Nephron progenitor cell (in vitro differentiated cells): ENCODE measurements at regions not wholly inside any gene's neighbourhood (a gene's known extent, or its start where the extent isn't known, plus 50 kb on each side); places are given as distances from the start of the nearest gene placed in this dataset.
"Not testable (repeated sequence)": the region's sequence is repeated elsewhere in the genome, so short reads cannot be mapped to it uniquely, and the experiment has no call there.

Source experiments
- DNase-seq: peaks from one replicate; pipeline ENCODE4 v3.0.0; 2021
- H3K27ac Mint-ChIP-seq: 2 replicates; pipeline ENCODE4 v1.8.0; 2021; ENCODE audit warnings: mild to moderate bottlenecking, moderate library complexity, mixed read lengths
- H3K27me3 Mint-ChIP-seq: 2 replicates; pipeline ENCODE4 v1.8.0; 2021; ENCODE audit warnings: mild to moderate bottlenecking, low read depth, mixed read lengths; ENCODE audit not compliant: poor library complexity
- H3K36me3 Mint-ChIP-seq: 2 replicates; pipeline ENCODE4 v1.8.0; 2021; ENCODE audit warnings: low read depth, mixed read lengths
- H3K4me1 Mint-ChIP-seq: 2 replicates; pipeline ENCODE4 v1.8.0; 2021; ENCODE audit warnings: mixed read lengths
- H3K4me3 Mint-ChIP-seq: 2 replicates; pipeline ENCODE4 v1.8.0; 2021; ENCODE audit warnings: mild to moderate bottlenecking, moderate library complexity, mixed read lengths
- H3K9me3 Mint-ChIP-seq: 2 replicates; pipeline ENCODE4 v1.8.0; 2021; ENCODE audit warnings: mild to moderate bottlenecking, moderate library complexity, mixed read lengths
- TF ChIP-seq, protein P1 (sequence below): fragments of 200-600 bp; sonication (generic); IDR thresholded peaks from 2 replicates; pipeline ENCODE4 v1.5.0; 2021; ENCODE audit warnings: antibody characterized with exemption

DNA sequence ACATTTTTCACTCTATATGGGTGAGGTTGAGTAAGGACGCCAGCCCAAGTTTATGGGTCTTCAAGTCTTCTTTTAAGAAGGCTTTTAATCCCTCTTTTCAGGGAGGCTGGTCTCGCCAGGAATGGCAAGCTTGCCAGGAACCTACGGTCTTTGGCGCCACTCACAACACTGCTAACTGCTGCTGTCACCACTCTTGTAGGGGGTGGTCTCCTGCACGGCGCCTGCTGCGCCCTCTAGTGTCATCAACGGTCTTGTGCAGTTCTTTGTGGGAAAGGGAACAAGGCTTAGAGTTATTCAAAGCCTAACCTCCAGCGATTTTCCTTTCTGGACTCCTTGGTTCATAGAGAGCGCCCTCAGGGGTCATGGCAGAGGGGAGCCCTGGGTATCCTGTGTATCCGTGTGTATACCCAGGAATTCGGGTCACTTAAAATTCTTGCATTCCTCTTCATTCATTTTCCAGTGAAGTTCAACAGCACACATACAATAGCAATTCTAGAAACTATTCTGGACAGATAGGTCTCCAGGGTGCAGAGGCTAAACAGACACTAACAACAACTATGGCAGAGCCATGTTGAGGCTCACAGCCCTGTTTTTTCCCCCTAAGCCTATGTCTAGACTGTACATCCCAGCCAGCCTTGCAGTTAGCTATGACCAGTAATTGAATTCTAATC is 392.8 kb upstream of the CAMK1G start:
- TF ChIP-seq, protein P1, sequence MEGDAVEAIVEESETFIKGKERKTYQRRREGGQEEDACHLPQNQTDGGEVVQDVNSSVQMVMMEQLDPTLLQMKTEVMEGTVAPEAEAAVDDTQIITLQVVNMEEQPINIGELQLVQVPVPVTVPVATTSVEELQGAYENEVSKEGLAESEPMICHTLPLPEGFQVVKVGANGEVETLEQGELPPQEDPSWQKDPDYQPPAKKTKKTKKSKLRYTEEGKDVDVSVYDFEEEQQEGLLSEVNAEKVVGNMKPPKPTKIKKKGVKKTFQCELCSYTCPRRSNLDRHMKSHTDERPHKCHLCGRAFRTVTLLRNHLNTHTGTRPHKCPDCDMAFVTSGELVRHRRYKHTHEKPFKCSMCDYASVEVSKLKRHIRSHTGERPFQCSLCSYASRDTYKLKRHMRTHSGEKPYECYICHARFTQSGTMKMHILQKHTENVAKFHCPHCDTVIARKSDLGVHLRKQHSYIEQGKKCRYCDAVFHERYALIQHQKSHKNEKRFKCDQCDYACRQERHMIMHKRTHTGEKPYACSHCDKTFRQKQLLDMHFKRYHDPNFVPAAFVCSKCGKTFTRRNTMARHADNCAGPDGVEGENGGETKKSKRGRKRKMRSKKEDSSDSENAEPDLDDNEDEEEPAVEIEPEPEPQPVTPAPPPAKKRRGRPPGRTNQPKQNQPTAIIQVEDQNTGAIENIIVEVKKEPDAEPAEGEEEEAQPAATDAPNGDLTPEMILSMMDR = peak; percentile 84
- H3K27me3 Mint-ChIP-seq = peaks cover 3% of the 10 kb centered on the region
- peak; percentile 75 for DNase-seq
- peaks cover 17% of the 10 kb centered on the region for H3K9me3 Mint-ChIP-seq
- H3K27ac Mint-ChIP-seq = no peak overlapping the region
- peaks cover 12% of the 10 kb centered on the region for H3K36me3 Mint-ChIP-seq
- H3K4me1 Mint-ChIP-seq = peaks cover 10% of the 10 kb centered on the region
- H3K4me3 Mint-ChIP-seq = no peak overlapping the region

DNA sequence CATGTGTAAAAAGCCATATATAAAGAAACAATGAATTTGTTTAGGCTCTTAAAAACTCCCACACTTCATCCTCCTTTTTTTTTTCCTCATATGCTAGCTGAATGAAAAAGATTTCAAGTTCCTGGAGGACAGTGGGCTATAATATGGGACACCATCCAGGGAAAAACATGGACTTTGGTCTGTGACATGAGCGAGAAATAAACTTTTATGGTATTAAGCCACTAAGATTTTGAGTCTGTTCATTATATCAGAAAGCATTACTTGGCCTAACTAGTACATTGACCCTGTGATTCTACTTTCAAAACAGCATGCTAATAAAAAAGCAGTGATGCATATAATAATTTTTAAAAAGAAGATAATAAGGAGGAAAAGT is 392.3 kb upstream of the CAMK1G start:
- Mint-ChIP-seq H3K4me1 (peaks cover 8% of the 10 kb centered on the region), H3K4me3 (no peak overlapping the region), H3K9me3 (peaks cover 23% of the 10 kb centered on the region), H3K27me3 (peaks cover 3% of the 10 kb centered on the region), H3K27ac (no peak overlapping the region), H3K36me3 (peaks cover 17% of the 10 kb centered on the region)
- no peak for DNase-seq
- TF ChIP-seq, protein P1 = no peak

- H3K36me3 Mint-ChIP-seq = peaks cover 28% of the 10 kb centered on the region
- peaks cover 15% of the 10 kb centered on the region for H3K4me1 Mint-ChIP-seq
- TF ChIP-seq, protein P1 = no peak
- H3K9me3 Mint-ChIP-seq = peaks cover 46% of the 10 kb centered on the region
- DNase-seq = no peak
- H3K27me3 Mint-ChIP-seq = peaks cover 7% of the 10 kb centered on the region
- H3K4me3 Mint-ChIP-seq = no peak overlapping the region
- H3K27ac Mint-ChIP-seq = no peak overlapping the region
These were observed 387.4 kb upstream of the CAMK1G start for GRCh38 chr1:209196140-209196539.

- TF ChIP-seq, protein P1 = no peak
- Mint-ChIP-seq H3K4me3 (peak overlapping the region; percentile 68), H3K36me3 (peaks cover 24% of the 10 kb centered on the region), H3K27ac (no peak overlapping the region), H3K4me1 (peaks cover 15% of the 10 kb centered on the region), H3K27me3 (peaks cover 4% of the 10 kb centered on the region), H3K9me3 (peaks cover 39% of the 10 kb centered on the region)
- no peak for DNase-seq
These were observed 384.4 kb upstream of the CAMK1G start for GRCh38 chr1:209198961-209199750.

GRCh38 chr1:209199822-209200221 is 383.7 kb upstream of the CAMK1G start:
- TF ChIP-seq, protein P1 = no peak
- Mint-ChIP-seq H3K4me3 (peak overlapping the region; percentile 68), H3K4me1 (peaks cover 15% of the 10 kb centered on the region), H3K27me3 (peaks cover 4% of the 10 kb centered on the region), H3K36me3 (peaks cover 24% of the 10 kb centered on the region), H3K27ac (no peak overlapping the region), H3K9me3 (peaks cover 37% of the 10 kb centered on the region)
- peak; percentile 39 for DNase-seq

- H3K36me3 Mint-ChIP-seq, H3K4me3 Mint-ChIP-seq, DNase-seq, H3K27ac Mint-ChIP-seq: not testable (repeated sequence)
- Mint-ChIP-seq H3K27me3 (peaks cover 11% of the 10 kb centered on the region), H3K4me1 (peaks cover 25% of the 10 kb centered on the region), H3K9me3 (peaks cover 12% of the 10 kb centered on the region)
These were observed 381.2 kb upstream of the CAMK1G start for GRCh38 chr1:209202321-209202720.
